ENCODE measurements at regions not wholly inside any gene's neighbourhood (a gene's known extent, or its start where the extent isn't known, plus 50 kb on each side); places are given as distances from the start of the nearest gene placed in this dataset.

DNA sequence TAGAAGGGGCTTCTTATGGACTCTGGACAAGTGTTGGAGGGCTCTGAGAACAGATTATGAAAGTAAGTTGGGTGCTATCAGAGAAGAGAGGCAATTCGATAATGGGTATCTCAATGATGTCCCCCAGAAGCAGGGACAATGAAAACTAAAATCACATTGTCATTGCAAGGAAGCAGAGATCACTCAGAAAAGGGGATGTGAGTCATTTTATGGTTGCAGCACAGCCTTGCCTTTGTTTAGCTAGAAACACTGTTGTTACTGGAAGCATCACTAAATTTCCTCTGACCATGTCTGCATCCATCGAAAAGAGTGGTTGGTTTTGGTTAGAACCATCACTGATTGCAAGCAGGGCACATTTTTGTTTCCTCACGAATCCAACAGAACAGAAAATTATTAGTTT, 246.8 kb upstream of the NWD2 start:
- no peak for DNase-seq

DNA sequence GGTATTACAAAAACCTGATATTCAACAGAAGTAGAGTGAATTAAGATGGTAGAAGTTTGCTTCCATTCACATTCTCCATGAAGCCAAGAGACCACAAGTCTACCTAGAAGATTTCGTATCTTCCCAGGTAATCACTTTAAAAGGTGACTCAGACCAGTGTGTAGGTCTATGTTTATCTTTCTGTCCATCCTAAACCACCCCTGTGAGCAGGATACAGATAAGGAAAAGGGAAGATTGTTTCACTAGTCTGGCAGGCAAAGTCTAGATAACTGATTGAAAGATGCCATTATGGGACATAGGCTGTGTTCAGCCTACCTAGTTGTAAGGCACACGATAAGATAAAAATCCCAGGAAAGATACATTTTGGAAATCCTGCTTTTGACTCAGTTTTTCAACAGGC, 244.3 kb upstream of the NWD2 start:
- no peak for DNase-seq

DNA sequence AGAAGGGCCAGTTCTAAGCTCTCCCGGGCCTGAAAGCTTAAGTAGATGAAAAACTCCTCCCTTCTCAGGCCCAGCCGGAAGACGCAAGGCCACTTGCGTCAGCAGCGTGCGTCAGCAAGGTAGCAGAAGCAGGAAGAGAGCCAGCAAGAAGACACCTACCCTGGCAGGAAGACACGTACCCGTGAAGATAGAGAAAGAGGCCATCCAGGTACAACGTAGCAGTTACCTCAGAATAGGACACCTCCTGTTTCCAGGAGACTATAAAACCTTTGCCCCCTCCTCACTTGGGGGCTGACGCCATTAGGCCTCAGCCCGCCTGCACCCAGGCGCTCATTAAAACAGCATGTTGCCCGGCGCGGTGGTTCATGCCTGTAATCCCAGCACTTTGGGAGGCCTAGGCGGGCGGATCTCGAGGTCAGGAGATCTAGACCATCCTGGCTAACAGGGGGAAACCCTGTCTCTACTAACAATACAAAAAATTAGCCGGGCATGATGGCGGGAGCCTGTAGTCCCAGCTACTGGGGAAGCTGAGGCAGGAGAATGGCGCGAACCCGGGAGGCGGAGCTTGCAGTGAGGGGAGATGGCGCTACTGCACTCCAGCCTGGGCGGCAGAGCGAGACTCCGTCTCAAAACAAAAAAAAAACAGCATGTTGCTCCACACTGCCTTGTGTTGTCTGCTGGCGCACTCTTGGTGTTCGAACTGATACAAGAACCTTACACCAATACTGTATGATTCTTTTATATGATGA, 242.7 kb upstream of the NWD2 start:
- no peak for DNase-seq

DNA sequence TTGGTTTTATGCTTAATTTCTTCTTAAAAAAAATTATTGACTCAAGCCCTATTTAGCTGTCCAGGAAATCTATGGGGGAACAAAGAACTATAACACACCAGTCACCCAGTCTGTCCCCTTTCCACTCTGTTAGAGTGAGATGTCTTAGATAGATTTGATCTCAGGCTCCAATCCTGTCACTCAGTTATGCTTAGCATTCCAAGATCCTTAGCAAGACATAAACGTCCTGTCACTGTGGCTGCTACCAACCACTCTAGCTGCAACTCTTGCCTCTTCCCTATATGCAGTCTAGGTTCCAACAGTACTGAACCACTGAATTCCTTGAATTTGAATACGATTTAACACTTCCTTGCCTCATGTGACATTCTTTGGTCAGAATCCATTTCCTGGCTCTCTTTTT, 241.9 kb upstream of the NWD2 start:
- DNase-seq, result no peak

DNA sequence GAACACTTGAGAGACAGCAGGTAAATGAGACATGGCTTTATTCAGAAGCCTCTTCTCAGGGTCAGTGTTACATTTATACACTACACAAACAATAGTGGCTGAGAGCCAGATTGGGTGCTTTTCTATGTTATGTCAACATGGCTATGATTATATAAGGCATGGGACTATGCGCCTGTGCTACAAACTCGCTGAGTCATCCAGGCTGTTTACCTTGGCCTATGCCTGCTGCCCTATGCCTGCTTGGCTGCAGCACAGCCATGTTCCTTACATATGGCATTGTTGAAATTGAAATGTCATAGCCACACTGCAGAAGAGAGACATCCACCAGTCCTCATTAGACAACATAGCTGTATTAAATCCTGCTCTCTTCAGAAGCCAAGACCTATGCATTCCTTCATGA, 236.3 kb upstream of the NWD2 start:
- no peak for DNase-seq

DNA sequence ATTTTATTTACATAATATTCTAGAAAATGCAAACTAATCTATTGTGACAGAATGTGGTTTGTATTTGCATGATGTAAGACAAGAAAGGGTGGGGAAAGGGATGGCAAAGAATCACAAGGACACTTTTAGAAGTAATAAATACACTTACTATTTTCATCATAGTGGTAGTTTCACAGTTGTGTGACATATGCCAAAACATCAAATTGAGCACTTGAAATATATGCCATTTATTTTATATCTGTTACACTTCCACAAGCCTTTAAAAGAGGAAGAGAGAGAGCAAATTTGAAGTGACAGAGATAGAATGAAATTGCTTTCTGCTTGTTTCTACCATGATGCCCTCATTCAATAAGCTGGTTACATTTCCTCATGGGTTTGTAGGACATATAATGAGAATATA, 230.0 kb upstream of the NWD2 start:
- no peak for DNase-seq

DNA sequence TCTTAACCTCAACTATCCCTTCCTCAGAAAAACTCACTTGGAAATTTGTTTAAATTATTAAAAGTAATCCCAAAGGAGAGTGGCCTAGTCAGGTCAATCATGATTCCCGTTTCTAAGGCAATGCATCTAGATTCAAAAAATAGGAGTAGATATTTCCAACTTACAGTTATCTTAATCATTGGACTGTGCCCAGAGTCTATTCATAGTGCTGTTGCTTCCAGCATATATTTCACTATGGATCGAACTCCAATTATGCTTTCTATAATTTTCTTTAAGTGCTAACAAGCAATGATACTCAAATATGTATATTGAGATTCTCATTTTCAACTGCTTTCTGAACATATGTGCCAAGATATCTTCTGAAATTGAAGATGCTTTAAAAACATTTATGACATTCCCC, 229.2 kb upstream of the NWD2 start:
- DNase-seq, result no peak

DNA sequence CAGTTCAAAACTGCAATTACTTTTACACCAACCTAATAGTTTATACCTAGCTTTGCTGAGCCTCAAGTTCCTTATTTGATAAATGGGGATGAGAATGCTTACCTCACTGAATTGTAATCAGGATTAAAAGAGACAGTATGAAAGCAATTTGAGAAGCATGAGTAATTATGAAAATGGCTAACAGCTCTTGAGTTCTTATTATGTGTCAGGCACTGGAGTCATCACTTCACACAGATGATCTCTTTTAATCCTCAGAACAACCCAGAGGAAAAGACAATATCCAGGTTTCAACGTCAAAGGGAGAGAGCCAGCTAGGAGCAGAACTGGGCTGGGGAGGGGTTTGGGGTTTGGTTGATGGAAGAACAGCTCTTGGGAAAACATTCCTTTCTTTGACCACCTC, 221.0 kb upstream of the NWD2 start:
- DNase-seq, result no peak

DNA sequence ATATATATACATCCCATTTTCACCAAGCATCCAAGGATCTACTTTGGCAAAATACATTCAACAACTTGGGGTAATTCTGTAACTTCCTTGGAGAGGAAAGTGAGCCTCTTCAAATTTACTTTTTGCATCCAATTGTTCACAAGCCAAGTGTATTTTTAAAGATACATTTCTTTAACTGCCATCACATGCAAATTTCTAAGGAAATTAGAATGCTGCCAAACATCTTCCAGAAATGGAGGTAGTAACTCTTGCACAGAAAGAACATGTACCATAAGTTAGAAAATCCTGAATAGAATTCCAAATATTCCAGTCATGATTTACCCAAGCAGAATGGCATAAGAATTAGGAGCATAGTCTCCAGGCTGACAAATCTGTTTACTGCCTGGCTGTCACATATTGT, 220.5 kb upstream of the NWD2 start:
- no peak for DNase-seq

DNA sequence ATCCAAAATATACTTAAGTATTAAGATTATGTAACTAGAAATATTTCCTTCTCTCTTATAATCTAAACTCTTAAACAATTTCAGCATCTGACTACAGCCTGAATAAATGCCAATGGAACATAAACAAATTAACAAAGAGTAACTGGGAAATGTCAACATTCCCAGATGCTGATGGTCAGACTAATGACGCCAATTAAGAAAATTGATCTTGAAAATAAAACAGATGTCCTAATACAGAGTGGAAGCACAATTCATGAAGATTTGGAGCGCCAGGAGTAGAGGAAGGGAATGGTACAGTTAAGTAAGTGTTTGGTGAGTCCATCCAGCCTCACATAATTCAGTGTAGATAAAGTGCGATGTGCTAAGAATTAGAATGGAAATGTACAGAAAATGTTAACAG, 203.7 kb upstream of the NWD2 start:
- DNase-seq, result no peak

DNA sequence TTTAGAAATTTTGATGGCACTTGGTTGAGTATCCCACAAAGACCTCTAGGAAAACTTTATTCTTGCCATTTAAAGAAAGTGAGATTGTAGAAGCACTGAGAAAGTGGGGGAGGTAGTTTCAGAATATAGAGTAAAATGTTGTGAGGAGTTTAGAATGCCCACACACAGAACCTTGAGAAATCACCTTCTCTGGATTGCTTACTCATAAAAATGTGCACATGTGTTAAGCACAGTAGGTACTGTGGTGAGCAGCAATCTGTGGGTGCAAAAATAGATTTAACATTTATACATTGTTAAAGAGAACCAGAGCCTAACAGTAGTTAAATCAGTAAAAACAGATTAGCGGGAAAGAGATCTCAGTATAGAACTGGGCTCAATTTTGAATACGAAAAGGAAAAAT, 201.2 kb upstream of the NWD2 start:
- no peak for DNase-seq

DNA sequence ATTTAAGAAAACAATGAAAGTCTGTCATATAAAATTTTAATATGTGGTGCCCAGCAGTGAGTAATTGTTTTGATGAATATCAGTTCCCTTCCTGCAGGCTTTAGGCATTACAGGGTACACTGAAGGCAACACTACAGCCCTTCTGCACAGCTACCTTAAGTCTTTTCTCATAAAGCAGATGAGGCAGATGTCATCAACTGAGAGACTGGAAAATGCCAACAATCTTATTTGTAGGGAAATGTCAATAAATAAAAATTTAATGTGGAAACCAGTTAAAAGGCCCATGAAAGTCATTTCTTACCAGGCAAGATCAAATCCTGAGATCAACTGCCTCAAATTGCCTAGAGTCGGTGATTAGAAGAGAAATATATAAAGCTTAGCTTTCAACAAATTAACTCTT, 193.4 kb upstream of the NWD2 start:
- no peak for DNase-seq

DNA sequence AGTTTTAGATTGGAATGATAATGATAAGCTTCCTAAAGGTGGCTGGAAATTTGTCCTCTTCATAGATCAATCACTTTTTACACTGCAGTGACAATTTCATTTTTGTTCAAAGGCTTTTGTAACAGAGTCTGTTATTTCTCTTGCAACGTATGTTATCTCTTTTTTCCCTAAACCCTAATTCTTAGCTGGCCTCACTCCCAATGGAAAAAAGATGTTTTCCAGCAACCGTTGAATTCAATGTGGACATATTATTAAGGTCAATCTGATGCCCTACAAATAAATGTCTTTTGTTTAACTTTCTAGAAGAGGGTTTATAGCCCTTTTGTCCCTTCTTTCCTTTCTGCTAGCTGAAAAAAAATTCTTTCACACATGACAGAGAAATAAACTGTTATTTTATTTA, 192.7 kb upstream of the NWD2 start:
- DNase-seq, result no peak

DNA sequence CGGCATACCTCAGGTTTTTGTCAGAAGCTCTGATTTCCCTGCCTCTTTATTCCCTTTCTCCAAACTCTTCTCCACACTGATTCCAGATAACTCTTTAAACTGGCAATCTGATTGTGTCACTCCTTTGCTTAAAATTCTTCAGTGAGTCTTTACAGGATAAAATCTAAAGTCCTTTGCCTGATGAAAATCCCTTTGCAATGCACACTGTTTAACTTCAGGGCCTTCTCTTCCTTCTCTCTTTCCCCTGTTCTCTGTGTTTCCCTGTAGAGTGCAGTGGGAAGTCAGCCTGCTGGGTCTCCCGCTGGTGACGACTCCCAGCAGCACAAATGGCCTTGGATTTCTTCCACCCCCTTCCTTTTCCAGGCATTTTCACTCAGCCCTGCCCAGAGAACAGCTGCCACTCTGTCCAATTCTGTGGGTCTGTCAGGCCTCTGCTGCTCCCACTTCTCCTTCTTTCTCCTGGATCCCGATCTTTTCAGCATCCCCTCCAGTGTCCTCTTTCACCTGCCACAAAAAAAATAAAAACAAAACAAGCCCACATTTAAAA, 189.9 kb upstream of the NWD2 start:
- no peak for DNase-seq

DNA sequence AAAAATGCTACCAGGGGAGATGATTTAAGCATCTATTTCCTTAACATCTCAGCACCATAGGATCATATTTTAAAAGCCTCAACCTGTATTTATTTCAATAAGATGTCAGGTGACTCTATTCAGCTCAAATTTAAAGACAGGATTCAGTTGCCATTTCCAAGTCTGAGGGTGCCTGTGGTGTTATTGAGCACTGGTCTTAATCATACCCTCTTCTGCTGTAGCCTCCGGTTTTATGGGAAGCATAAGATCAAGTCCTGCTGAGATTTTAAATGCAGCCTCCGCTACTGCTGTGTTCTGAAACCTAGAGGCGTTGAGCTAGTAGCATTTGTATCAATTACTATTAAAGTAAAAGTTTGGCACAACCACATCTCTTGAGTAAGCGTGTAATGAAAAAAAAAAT, 185.7 kb upstream of the NWD2 start:
- DNase-seq, result no peak

DNA sequence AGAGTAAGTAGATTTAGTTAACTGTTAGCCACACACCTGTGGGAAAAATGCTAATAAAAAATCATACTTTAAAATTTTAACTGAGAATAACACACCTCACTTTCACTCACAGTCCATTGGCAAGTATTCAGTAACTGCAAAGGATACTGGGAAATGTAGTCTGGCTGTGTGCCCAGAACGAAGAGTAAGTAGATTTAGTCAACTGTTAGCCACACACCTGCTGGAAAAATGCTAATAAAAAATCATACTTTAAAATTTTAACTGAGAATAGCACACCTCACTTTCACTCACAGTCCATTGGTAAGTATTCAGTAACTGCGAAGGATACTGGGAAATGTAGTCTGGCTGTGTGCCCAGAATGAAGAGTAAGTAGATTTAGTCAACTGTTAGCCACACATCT, 178.4 kb upstream of the NWD2 start:
- DNase-seq, result peak; percentile 2

DNA sequence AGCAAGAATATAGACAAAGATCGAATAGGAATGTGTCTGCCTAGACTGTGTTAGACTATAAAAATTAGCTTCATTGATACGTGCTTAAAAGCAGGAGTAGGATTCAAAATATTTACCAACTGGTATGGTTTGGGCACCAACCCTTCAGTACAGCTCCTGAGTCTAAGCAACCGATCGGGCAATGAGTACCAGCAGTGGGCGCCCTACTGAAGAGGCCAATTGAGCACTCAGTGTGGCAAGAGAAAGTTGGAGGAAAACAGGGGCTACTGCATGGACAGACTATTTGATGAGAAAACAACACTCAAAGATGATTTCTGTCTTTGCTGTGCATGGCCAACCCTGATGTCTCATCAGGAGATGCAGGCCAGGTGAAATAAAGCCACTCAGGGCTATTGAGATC, 176.0 kb upstream of the NWD2 start:
- no peak for DNase-seq

DNA sequence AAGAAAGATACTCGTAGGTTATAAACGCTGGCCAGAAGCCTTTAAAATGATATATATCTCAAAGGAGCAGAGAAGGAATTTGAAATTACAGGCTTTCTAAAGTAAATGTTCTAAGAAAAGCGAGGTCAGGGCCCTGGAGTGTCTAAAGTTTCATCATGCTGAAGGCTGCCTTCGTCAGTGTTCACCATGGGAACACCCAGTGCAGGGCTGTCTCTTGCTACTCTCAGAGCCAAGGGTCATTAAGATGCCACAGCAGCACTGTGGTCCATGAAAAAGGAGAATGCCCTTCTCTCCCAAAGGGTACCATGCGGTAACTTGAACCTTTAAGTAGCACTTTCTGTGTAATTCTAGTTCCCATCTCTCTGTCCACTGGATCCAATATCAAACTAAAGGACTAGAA, 174.5 kb upstream of the NWD2 start:
- no peak for DNase-seq

DNA sequence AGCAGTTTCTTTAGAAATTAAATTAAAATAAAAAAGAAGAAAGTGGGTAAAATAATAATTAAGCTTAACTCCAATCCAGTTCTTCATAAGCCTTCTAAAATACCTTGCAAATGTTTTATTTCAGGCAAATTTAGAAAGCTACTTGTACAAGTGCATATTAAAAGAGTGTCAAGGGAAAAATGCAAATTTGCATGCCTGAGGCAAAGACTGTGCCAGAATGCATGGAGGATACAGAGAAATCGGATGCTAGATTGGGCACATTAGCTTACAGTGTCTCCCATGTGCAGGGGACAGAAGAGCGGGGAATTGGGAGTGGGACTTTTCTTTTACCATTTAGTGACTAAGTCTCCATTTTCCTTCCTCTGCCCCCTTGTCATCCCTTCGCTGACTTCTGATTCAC, 173.0 kb upstream of the NWD2 start:
- no peak for DNase-seq

DNA sequence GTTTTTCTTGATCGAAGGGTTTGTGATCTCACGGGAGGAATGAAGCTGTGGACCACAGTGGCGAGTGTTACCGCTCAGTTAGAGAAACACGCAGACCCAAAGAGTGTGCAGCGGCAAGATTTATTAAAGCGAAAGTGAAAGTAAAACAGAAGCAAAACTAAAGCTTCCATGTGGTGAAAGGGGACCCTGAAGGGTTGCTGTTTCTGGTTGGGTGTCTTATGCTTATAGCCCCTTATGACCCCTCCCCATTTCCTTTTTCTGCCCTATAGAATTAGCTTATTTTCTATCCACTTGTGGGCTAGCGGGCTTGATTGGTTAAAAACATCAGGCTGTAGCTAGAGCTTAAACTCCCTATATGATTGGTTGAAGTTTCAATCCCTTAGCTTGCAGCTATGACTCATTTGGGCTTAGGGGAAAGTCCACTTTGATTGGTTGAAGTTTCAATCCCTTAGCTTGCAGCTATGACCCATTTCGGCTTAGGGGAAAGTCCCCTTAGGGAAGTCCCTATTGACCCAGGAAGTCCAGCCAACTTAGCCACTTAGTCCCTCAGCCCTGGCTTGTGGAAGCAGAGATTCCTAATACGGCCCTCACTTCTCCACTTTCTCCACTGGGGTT, 171.2 kb upstream of the NWD2 start:
- DNase-seq, result no peak

DNA sequence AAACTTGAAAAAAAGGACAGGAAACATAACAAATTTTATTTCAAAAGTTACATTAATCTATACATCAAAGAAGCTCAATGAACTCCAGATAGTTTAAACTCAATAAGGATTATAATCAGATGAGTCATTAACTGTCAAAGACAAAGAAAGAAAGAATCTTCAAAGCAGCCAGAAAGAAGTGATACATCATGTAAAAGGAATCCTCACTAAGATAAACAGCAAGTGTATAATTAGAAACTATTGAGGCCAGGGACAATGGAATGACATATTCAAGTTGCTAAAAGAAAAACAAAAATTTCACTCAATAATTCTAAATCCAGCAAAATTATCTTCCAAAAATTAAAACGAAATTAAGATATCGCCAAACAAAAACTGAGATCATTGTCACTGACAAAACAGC, 161.6 kb upstream of the NWD2 start:
- no peak for DNase-seq

DNA sequence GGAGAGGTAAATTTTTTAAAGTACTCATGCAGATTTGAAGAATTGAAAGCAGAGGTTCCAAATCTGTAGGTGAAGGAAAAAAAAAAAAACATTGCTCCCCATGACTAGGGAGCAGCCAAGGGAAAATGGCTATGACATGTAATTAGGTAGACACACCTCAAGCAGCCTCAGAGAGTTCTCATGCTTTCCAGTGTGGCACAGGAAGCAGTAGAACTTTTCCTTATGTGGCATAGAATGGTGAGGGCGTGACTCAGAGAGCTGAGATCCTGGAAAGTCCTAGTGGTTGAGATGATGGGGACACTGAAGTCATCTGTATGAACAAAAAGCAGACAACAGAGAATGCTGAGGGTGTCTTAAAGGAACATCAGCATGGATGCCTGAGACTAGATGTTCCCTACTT, 148.6 kb upstream of the NWD2 start:
- no peak for DNase-seq

DNA sequence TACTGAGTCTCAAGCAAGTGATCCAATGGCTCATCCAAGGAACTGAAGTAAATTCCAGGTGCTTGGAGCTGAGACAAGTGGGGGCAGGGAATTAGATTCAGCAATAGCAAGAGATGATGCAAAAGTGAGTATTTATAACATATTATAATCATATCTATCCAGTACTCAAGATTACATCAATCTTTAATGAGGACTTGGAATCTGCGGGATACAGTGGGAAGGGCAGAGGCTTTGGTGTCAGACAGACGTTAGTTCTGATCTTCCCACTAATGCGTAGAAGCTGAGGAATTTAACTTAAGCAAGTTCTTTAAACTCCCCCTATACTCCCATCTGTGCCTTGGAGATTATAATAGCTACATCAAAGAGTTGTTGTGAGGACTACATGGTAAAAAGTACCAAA, 143.4 kb upstream of the NWD2 start:
- DNase-seq, result no peak

DNA sequence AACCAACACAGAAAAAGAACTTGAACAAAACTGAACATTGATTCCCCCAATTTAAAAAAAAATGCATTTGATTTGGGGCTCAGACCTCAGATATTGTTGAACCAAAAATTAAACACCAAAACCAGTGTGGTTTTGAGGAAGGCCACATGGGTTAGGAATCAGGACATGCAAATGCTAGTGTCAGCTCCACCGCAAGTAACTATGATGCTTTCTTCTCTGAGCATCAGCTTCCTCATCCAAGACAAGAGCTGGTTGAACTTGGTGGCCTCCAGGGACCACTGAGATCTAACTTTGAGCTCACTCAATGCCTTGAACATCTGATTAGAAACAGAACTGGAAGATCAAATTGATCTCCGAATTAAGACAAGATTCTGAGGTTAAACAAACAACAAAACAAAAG, 142.9 kb upstream of the NWD2 start:
- no peak for DNase-seq

DNA sequence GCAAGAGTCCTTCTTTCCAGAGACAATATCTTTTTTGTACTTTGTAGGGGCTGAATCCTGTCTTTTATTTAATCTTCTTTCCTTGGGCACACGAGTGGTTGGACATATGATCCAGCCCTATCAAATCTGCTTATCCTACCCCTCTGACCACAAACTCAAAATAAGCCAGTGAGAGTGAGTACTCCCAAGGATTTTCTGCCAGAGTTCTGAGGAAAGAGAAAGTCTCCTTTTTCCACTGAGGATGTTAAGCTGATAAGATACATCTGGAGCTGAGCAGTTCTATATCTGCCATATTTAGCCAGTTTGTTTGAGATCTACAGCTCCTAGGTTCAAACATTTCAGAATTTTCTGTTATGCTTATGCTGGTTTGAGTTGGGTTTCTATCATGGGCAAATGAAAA, 134.8 kb upstream of the NWD2 start:
- DNase-seq, result no peak

Measured in midbrain (tissue), 1 donor.